GM12878 (cell line): ENCODE measurements at regions not wholly inside any gene's neighbourhood (a gene's known extent, or its start where the extent isn't known, plus 50 kb on each side); places are given as distances from the start of the nearest gene placed in this dataset.

Source experiments
- ATAC-seq: fragments of 200-7000 bp; cut with Tn5 transposase; 3 replicates; pipeline ENCODE4 v1.9.1; 2020; ENCODE audit warnings: mild to moderate bottlenecking, moderate library complexity
- BruUV-seq: library from RNA; stranded (reverse); fragments of 400-500 nt; replicated peaks from 2 replicates; lab custom pipeline; 2021; lab: Mats Ljungman, UMichigan
- CTCF ChIA-PET: fragments of 300-600 bp; sonication (Branson Sonifier 250); formaldehyde crosslinking; extraction: SDS; loops from one replicate; lab custom pipeline; 2021; ENCODE audit warnings: inconsistent platforms; lab: Yijun Ruan, JAX
- POLR2A ChIA-PET: fragments of 350-600 bp; formaldehyde crosslinking; extraction: SDS; loops from one replicate; lab custom pipeline; 2021; ENCODE audit warnings: inconsistent platforms; lab: Charles Lee
- RAD21 ChIA-PET: fragments of 300-600 bp; sonication (Branson Sonifier 250); formaldehyde crosslinking; loops from one replicate; lab custom pipeline; 2023; ENCODE audit warnings: antibody characterized with exemption; ENCODE audit not compliant: unreplicated experiment; lab: Charles Lee
- SMC1A ChIA-PET: fragments of 300-600 bp; sonication (Branson Sonifier 250); formaldehyde crosslinking; loops from one replicate; lab custom pipeline; 2023; ENCODE audit not compliant: unreplicated experiment, uncharacterized antibody; lab: Charles Lee
- DNase-seq: peaks from one replicate; pipeline ENCODE4 v3.0.0-alpha.2; 2011; ENCODE audit warnings: low read depth, low spot score
- FAIRE-seq: peaks from 3 replicates; lab custom pipeline; 2011; peaks lifted over from hg19 to GRCh38; lab: Jason Lieb, UNC
- H2AFZ ChIP-seq: 2 replicates; pipeline ENCODE4 v1.6.0; 2011; ENCODE audit warnings: low read depth, low read length, control low read depth; ENCODE audit not compliant: control insufficient read depth
- H3K27ac ChIP-seq: 2 replicates; pipeline ENCODE4 v1.5.1; 2011; ENCODE audit warnings: control low read depth; ENCODE audit not compliant: control insufficient read depth, insufficient read depth
- H3K27me3 ChIP-seq, 2 experiments: replicated peaks in 1 of 2; 2 replicates each; pipeline versions ENCODE4 v1.6.0 to v1.6.1; 2011; ENCODE audit warnings: low read length in 1 of 2; ENCODE audit not compliant: control insufficient read depth in 2 of 2, insufficient read depth in 2 of 2
- H3K36me3 ChIP-seq, 2 experiments: 2 replicates each; pipeline ENCODE4 v1.5.1; 2011; ENCODE audit warnings: low read length in 1 of 2; ENCODE audit not compliant: control insufficient read depth in 2 of 2, insufficient read depth in 2 of 2
- H3K4me1 ChIP-seq: 2 replicates; pipeline ENCODE4 v1.6.1; 2011; ENCODE audit warnings: mild to moderate bottlenecking, low read length, moderate library complexity, mixed read lengths; ENCODE audit not compliant: control insufficient read depth, insufficient read depth
- H3K4me2 ChIP-seq: 2 replicates; pipeline ENCODE4 v1.6.0; 2011; ENCODE audit warnings: control low read depth; ENCODE audit not compliant: control insufficient read depth, insufficient read depth
- H3K4me3 ChIP-seq: fragments of 200-600 bp; sonication (generic); 2 replicates; pipeline ENCODE4 v1.5.1; 2016
- H3K79me2 ChIP-seq: 2 replicates; pipeline ENCODE4 v1.6.0; 2011; ENCODE audit warnings: low read length; ENCODE audit not compliant: control insufficient read depth, insufficient read depth
- H3K9ac ChIP-seq: 2 replicates; pipeline ENCODE4 v1.8.0; 2011; ENCODE audit warnings: low read length, control low read depth, mixed read lengths; ENCODE audit not compliant: control insufficient read depth, insufficient read depth
- H3K9me3 ChIP-seq: replicated peaks from 3 replicates; pipeline ENCODE4 v1.5.1; 2011; ENCODE audit warnings: mild to moderate bottlenecking, low read length; ENCODE audit not compliant: control insufficient read depth, insufficient read depth
- H4K20me1 ChIP-seq: 2 replicates; pipeline ENCODE4 v1.6.0; 2011; ENCODE audit not compliant: control insufficient read depth, insufficient read depth
- POLR2AphosphoS5 ChIP-seq: IDR thresholded peaks from 2 replicates; pipeline ENCODE4 v1.6.1; 2011; ENCODE audit warnings: mild to moderate bottlenecking, low read length, inconsistent platforms
- RAD21 ChIP-seq: IDR thresholded peaks from 2 replicates; pipeline ENCODE4 v1.6.1; 2011; ENCODE audit warnings: mild to moderate bottlenecking, low read depth, low read length, moderate library complexity; ENCODE audit not compliant: insufficient read depth
- RUNX3 ChIP-seq: IDR thresholded peaks from 2 replicates; pipeline ENCODE4 v1.6.1; 2012; ENCODE audit warnings: low read length, inconsistent platforms
- SMC3 ChIP-seq: IDR thresholded peaks from 2 replicates; pipeline ENCODE4 v1.6.1; 2011; ENCODE audit warnings: low read length, improper control_type of control experiment, borderline replicate concordance
- YY1 ChIP-seq: IDR thresholded peaks from 2 replicates; pipeline ENCODE4 v1.6.1; 2011; ENCODE audit warnings: low read depth, mild to moderate bottlenecking, low read length
- WGBS: methylation state at CpG from one replicate; pipeline ENCODE4 v1.1.6; 2016; ENCODE audit warnings: low lambda C conversion rate; ENCODE audit not compliant: insufficient replicate concordance, insufficient coverage; ENCODE audit errors: missing lambda C conversion rate; 5-methylcytosine and 5-hydroxymethylcytosine counted together
- in situ Hi-C: fragments of 300-500 bp; cut with MboI; formaldehyde crosslinking; loops from 9 replicates; pipeline ENCODE4 v1.14.3; 2018; ENCODE audit warnings: mixed read lengths
- intact Hi-C: fragments of 100-400 bp; cut with micrococcal nuclease; formaldehyde crosslinking; loops from one replicate; pipeline ENCODE4 v1.14.2; 2022; ENCODE audit not compliant: unreplicated experiment
- TF ChIP-seq, protein P1 (sequence below), 3 experiments: IDR thresholded peaks in 2 of 3; conservative IDR thresholded peaks in 1 of 3; 2 replicates each; pipeline ENCODE4 v1.5.1; 2011; ENCODE audit warnings: low read depth in 3 of 3, low read length in 3 of 3, mild to moderate bottlenecking in 3 of 3, control low read depth in 2 of 3, moderate library complexity in 2 of 3, inconsistent platforms in 1 of 3, mixed read lengths in 1 of 3; ENCODE audit not compliant: control insufficient read depth in 2 of 3, insufficient read depth in 1 of 3; ENCODE audit errors: extremely low read depth in 1 of 3

DNA sequence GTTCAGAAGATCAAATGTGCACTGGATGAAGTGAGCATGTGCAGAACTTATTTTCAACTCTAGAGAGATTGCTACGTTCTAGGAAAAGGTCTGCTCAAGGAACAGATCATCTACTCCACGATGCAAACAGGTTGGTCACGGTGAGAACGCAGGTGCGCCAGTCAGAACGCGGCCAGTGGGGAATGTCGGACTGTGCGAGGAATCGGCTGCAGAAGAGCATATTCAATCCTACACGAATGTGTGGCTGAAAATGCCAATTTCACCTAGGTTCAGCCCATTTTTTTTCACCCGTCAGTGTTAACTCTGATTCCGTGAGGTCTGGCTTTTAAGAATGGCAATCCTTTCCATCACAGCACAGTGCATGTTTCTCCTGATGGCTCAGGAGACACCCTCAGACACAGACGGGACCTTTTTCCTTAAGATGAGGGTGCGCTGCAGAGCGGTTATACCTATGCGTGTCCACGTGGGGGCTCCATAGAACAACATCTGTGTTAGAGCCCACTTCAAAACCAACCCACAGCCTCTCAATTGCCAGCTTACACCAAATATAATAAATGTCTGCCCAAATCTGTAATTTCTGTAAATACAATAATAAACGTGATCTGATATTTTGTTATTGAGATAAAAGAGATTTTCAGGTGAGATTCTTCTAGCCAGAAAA is 250.4 kb downstream of the FOXA2 start:
- RAD21 ChIA-PET: interaction anchor here (1.1 to 2.7 kb wide), 3 partner anchors 253 to 1007 kb away, joined by 4 to 10 read pairs (median 10); no protein-coding TSS in a partner anchor
- H3K4me1 ChIP-seq: no peaks in the 10 kb centered on the region
- no peak overlapping the region for H3K4me2 ChIP-seq
- no TSS peak for BruUV-seq
- H3K27me3 ChIP-seq: no peaks in the 10 kb centered on the region
- no peak overlapping the region for H3K4me3 ChIP-seq
- CTCF ChIA-PET: interaction anchor here (1.6 to 3.7 kb wide), 5 partner anchors 240 to 357 kb away, joined by 3 to 37 read pairs (median 19); no protein-coding TSS in a partner anchor
- SMC1A ChIA-PET: no interaction called here
- ATAC-seq (peak; percentile 92), FAIRE-seq (peak; percentile 49), DNase-seq (no peak)
- no peaks in the 10 kb centered on the region for H4K20me1 ChIP-seq
- POLR2A ChIA-PET: no interaction called here
- intact Hi-C loops: loop anchor here (1.0 kb wide), 1 partner anchor 350 kb away; no protein-coding TSS in a partner anchor
- 28% methylated on average over 19 of the region's 19 CpGs for WGBS
- no peak overlapping the region for H3K27ac ChIP-seq
- TF ChIP-seq RAD21 (peak; percentile 49), RUNX3 (0 out of 2 replicates have a peak, but pooled peaks have one; percentile 8), YY1 (no peak), SMC3 (peak; percentile 60; the same call in 1 of the 2 replicates), POLR2AphosphoS5 (no peak)
- TF ChIP-seq, protein P1, sequence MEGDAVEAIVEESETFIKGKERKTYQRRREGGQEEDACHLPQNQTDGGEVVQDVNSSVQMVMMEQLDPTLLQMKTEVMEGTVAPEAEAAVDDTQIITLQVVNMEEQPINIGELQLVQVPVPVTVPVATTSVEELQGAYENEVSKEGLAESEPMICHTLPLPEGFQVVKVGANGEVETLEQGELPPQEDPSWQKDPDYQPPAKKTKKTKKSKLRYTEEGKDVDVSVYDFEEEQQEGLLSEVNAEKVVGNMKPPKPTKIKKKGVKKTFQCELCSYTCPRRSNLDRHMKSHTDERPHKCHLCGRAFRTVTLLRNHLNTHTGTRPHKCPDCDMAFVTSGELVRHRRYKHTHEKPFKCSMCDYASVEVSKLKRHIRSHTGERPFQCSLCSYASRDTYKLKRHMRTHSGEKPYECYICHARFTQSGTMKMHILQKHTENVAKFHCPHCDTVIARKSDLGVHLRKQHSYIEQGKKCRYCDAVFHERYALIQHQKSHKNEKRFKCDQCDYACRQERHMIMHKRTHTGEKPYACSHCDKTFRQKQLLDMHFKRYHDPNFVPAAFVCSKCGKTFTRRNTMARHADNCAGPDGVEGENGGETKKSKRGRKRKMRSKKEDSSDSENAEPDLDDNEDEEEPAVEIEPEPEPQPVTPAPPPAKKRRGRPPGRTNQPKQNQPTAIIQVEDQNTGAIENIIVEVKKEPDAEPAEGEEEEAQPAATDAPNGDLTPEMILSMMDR (IDR thresholded peaks at IDR 0.05 in 2 of 3, conservative IDR thresholded peaks at IDR 0.05 in 1 of 3; ENCODE audit: control insufficient read depth in 2 of 3, extremely low read depth in 1 of 3, insufficient read depth in 1 of 3, low read depth in 3 of 3, low read length in 3 of 3): peak; percentile 73 to 80 (median 73)
- in situ Hi-C loops: loop anchor here (25.0 kb wide), 1 partner anchor 903 kb away; no protein-coding TSS in a partner anchor
- no peaks in the 10 kb centered on the region; the same call in 2 of the 3 replicates for H3K9me3 ChIP-seq
- H3K36me3 ChIP-seq: no peaks in the 10 kb centered on the region
- H3K9ac ChIP-seq: no peak overlapping the region
- H2AFZ ChIP-seq: no peak overlapping the region
- H3K79me2 ChIP-seq: no peaks in the 10 kb centered on the region
